Left lung (tissue), 4 donors: ENCODE measurements at regions not wholly inside any gene's neighbourhood (a gene's known extent, or its start where the extent isn't known, plus 50 kb on each side); places are given as distances from the start of the nearest gene placed in this dataset.

Experiments used
- ATAC-seq: fragments of 200-7000 bp; cut with Tn5 transposase; one replicate; pipeline ENCODE4 v1.9.1; 2020; ENCODE audit warnings: moderate library complexity
- DNase-seq, 4 donors: peaks; one replicate each; pipeline ENCODE4 v3.0.0-alpha.2; 2013 to 2020
- H3K27ac ChIP-seq, 2 donors: fragments of 200-600 bp; sonication (generic) in 1 of 2; one replicate each; pipeline versions ENCODE4 v1.5.0 to v1.8.0; 2020 to 2021
- H3K27me3 ChIP-seq, 2 donors: fragments of 200-600 bp; sonication (generic) in 1 of 2; one replicate each; pipeline versions ENCODE4 v1.5.0 to v1.8.0; 2020 to 2021
- H3K36me3 ChIP-seq, 2 donors: fragments of 200-600 bp; sonication (generic) in 1 of 2; one replicate each; pipeline versions ENCODE4 v1.5.0 to v1.8.0; 2020 to 2021
- H3K4me1 ChIP-seq, 2 donors: fragments of 200-600 bp; one replicate each; pipeline ENCODE4 v1.8.0; 2021
- H3K4me3 ChIP-seq, 2 donors: fragments of 200-600 bp; sonication (generic) in 1 of 2; one replicate each; pipeline versions ENCODE4 v1.5.0 to v1.8.0; 2020 to 2021; ENCODE audit warnings: mild to moderate bottlenecking in 1 of 2
- H3K9me3 ChIP-seq, 2 donors: fragments of 200-600 bp; sonication (generic) in 1 of 2; one replicate each; pipeline versions ENCODE4 v1.5.0 to v1.8.0; 2020 to 2021
- CTCF ChIP-seq, 2 donors: fragments of 200-600 bp; sonication (generic) in 1 of 2; IDR thresholded peaks; one replicate each; pipeline versions ENCODE4 v1.5.0 to v1.8.0; 2021; ENCODE audit warnings: antibody characterized with exemption in 2 of 2
- intact Hi-C, 2 donors: fragments of 100-400 bp; cut with DNase I; formaldehyde crosslinking; loops; one replicate each; pipeline versions ENCODE4 v1.11.2 to v1.14.2; 2022
- donor health status: DM: no; HTN: yes; CAD: no.
- donor health status: DM: no; HTN: no; CAD: no.

- Histone ChIP-seq H3K4me1 (no peaks in the 10 kb centered on the region), H3K27ac (no peak overlapping the region), H3K27me3 (no peaks in the 10 kb centered on the region), H3K36me3 (no peaks in the 10 kb centered on the region), H3K9me3 (no peaks in the 10 kb centered on the region), H3K4me3 (no peak overlapping the region)
- DNase-seq (no peak), ATAC-seq (no peak)
- intact Hi-C loops: no loop called here
- TF ChIP-seq CTCF (IDR thresholded peaks at IDR 0.05): no peak
Measured at GRCh38 chr9:82367016-82367415, 378.4 kb downstream of the SPATA31D1 start.

GRCh38 chr9:82367929-82368328 lies 379.4 kb downstream of the SPATA31D1 start:
- ATAC-seq (no peak), DNase-seq (no peak)
- Histone ChIP-seq H3K4me3 (no peak overlapping the region), H3K27ac (no peak overlapping the region), H3K4me1 (no peaks in the 10 kb centered on the region), H3K27me3 (no peaks in the 10 kb centered on the region), H3K9me3 (no peaks in the 10 kb centered on the region), H3K36me3 (no peaks in the 10 kb centered on the region)
- TF ChIP-seq CTCF (IDR thresholded peaks at IDR 0.05): no peak
- intact Hi-C loops: no loop called here

GRCh38 chr9:82369251-82369945 lies 380.8 kb downstream of the SPATA31D1 start:
- intact Hi-C loops: no loop called here
- no peaks in the 10 kb centered on the region for H3K36me3 ChIP-seq
- H3K4me1 ChIP-seq: no peaks in the 10 kb centered on the region
- H3K4me3 ChIP-seq: no peak overlapping the region
- H3K27me3 ChIP-seq: no peaks in the 10 kb centered on the region
- no peak for DNase-seq
- H3K27ac ChIP-seq: no peak overlapping the region
- ATAC-seq: no peak
- TF ChIP-seq CTCF (IDR thresholded peaks at IDR 0.05): no peak
- no peaks in the 10 kb centered on the region for H3K9me3 ChIP-seq

GRCh38 chr9:82375041-82375440 lies 386.5 kb downstream of the SPATA31D1 start:
- intact Hi-C loops: no loop called here
- no peaks in the 10 kb centered on the region for H3K27me3 ChIP-seq
- ATAC-seq (no peak), DNase-seq (no peak)
- H3K4me1 ChIP-seq: no peaks in the 10 kb centered on the region
- no peak overlapping the region for H3K27ac ChIP-seq
- peaks cover 0 to 6% of the 10 kb centered on the region in 2 donors for H3K9me3 ChIP-seq
- no peaks in the 10 kb centered on the region for H3K36me3 ChIP-seq
- H3K4me3 ChIP-seq: no peak overlapping the region
- no peak for TF ChIP-seq CTCF (IDR thresholded peaks at IDR 0.05)

- H3K27ac ChIP-seq: no peak overlapping the region
- intact Hi-C loops: no loop called here
- no peak overlapping the region for H3K4me3 ChIP-seq
- DNase-seq (no peak), ATAC-seq (no peak)
- H3K36me3 ChIP-seq: no peaks in the 10 kb centered on the region
- no peak for TF ChIP-seq CTCF (IDR thresholded peaks at IDR 0.05)
- H3K27me3 ChIP-seq: no peaks in the 10 kb centered on the region
- H3K9me3 ChIP-seq: peaks cover 0 to 6% of the 10 kb centered on the region in 2 donors
- H3K4me1 ChIP-seq: no peaks in the 10 kb centered on the region
Measured at GRCh38 chr9:82376677-82377232, 388.2 kb downstream of the SPATA31D1 start.
